H1 (cell line): ENCODE measurements at regions not wholly inside any gene's neighbourhood (a gene's known extent, or its start where the extent isn't known, plus 50 kb on each side); places are given as distances from the start of the nearest gene placed in this dataset.

ENCODE experiments used
- CTCF ChIA-PET: fragments of 300-600 bp; sonication (Branson Sonifier 250); formaldehyde crosslinking; loops from one replicate; lab custom pipeline; 2021; ENCODE audit not compliant: partially characterized antibody; lab: Charles Lee
- POLR2A ChIA-PET: fragments of 300-600 bp; sonication (Branson Sonifier 250); formaldehyde crosslinking; loops from one replicate; lab custom pipeline; 2021; ENCODE audit warnings: inconsistent platforms; ENCODE audit not compliant: partially characterized antibody; lab: Charles Lee
- DNase-seq, 2 experiments: peaks; one replicate each; pipeline versions ENCODE4 v3.0.0 to v3.0.0-alpha.2; 2010 to 2022; ENCODE audit warnings: low spot score in 2 of 2, low read depth in 1 of 2, mixed read lengths in 1 of 2
- FAIRE-seq: peaks from 2 replicates; lab custom pipeline; 2011; peaks lifted over from hg19 to GRCh38; lab: Jason Lieb, UNC
- H2AFZ ChIP-seq: 2 replicates; pipeline ENCODE4 v1.8.1; 2012; ENCODE audit warnings: low read length, inconsistent platforms
- H2AK5ac ChIP-seq: 2 replicates; pipeline ENCODE4 v1.6.1; 2013; ENCODE audit warnings: low read depth, low read length
- H2BK120ac ChIP-seq: replicated peaks from 2 replicates; pipeline ENCODE3; 2013; ENCODE audit warnings: low read depth, low read length, inconsistent platforms
- H2BK12ac ChIP-seq: 2 replicates; pipeline ENCODE4 v1.6.1; 2013; ENCODE audit warnings: low read depth, low read length
- H2BK15ac ChIP-seq: 2 replicates; pipeline ENCODE4 v1.6.1; 2013; ENCODE audit warnings: low read length
- H2BK20ac ChIP-seq: 2 replicates; pipeline ENCODE4 v1.6.1; 2013; ENCODE audit warnings: low read length
- H2BK5ac ChIP-seq: 2 replicates; pipeline ENCODE4 v1.6.1; 2013; ENCODE audit warnings: low read depth, low read length
- H3K14ac ChIP-seq: 2 replicates; pipeline ENCODE4 v1.6.1; 2013; ENCODE audit warnings: inconsistent platforms; ENCODE audit not compliant: insufficient read length
- H3K18ac ChIP-seq: 2 replicates; pipeline ENCODE4 v1.6.1; 2013; ENCODE audit warnings: low read length; ENCODE audit errors: extremely low read depth
- H3K23ac ChIP-seq: 2 replicates; pipeline ENCODE4 v1.6.1; 2013; ENCODE audit warnings: inconsistent platforms; ENCODE audit not compliant: insufficient read length
- H3K23me2 ChIP-seq: 2 replicates; pipeline ENCODE4 v1.6.1; 2013; ENCODE audit warnings: low read depth, low read length
- H3K27ac ChIP-seq: 2 replicates; pipeline ENCODE4 v1.6.1; 2011; ENCODE audit warnings: low read depth, low read length, inconsistent platforms
- H3K27me3 ChIP-seq, 4 experiments: replicated peaks in 1 of 4; 1 replicate in 1 of 4; 2 replicates in 3 of 4; pipeline versions ENCODE4 v1.6.1 to v1.8.1; 2011 to 2013; ENCODE audit warnings: low read length in 3 of 4, mild to moderate bottlenecking in 3 of 4, inconsistent platforms in 2 of 4, mixed read lengths in 2 of 4, moderate library complexity in 1 of 4; ENCODE audit not compliant: control insufficient read depth in 3 of 4, insufficient read depth in 3 of 4; ENCODE audit errors: extremely low read depth in 1 of 4
- H3K36me3 ChIP-seq, 4 experiments: 2 replicates each; pipeline versions ENCODE4 v1.6.1 to v1.8.1; 2011 to 2013; ENCODE audit warnings: mild to moderate bottlenecking in 4 of 4, low read length in 3 of 4, moderate library complexity in 2 of 4, control low read depth in 1 of 4, inconsistent platforms in 1 of 4; ENCODE audit not compliant: insufficient read depth in 4 of 4, control insufficient read depth in 2 of 4
- H3K4ac ChIP-seq: replicated peaks from 2 replicates; pipeline ENCODE3; 2013; ENCODE audit warnings: low read length, low read depth, mixed read lengths, inconsistent platforms; ENCODE audit not compliant: insufficient read length
- H3K4me1 ChIP-seq, 4 experiments: replicated peaks in 1 of 4; 1 replicate in 1 of 4; 2 replicates in 3 of 4; pipeline versions ENCODE4 v1.6.1 to v1.8.1; 2011 to 2013; ENCODE audit warnings: low read length in 3 of 4, inconsistent platforms in 2 of 4, mixed read lengths in 1 of 4; ENCODE audit not compliant: insufficient read depth in 4 of 4, control insufficient read depth in 3 of 4
- H3K4me2 ChIP-seq, 2 experiments: 2 replicates each; pipeline versions ENCODE4 v1.6.1 to v1.8.1; 2011 to 2013; ENCODE audit warnings: low read depth in 2 of 2, low read length in 2 of 2, control low read depth in 1 of 2, inconsistent platforms in 1 of 2, mild to moderate bottlenecking in 1 of 2; ENCODE audit not compliant: insufficient read depth in 1 of 2
- H3K4me3 ChIP-seq, 4 experiments: fragments of 200-600, 300-600 bp in 1 of 4; sonication (generic), shearing (Covaris generic), sonication (Bioruptor Twin) in 1 of 4; 2 replicates each; pipeline versions ENCODE4 v1.5.1 to v1.8.1; 2011 to 2016; ENCODE audit warnings: low read length in 4 of 4, low read depth in 3 of 4, control low read depth in 2 of 4, inconsistent platforms in 2 of 4, mild to moderate bottlenecking in 2 of 4, mixed read lengths in 1 of 4, moderate library complexity in 1 of 4; ENCODE audit not compliant: insufficient read depth in 2 of 4; ENCODE audit errors: extremely low read depth in 1 of 4
- H3K56ac ChIP-seq: replicated peaks from 2 replicates; pipeline ENCODE3; 2013; ENCODE audit warnings: low read depth, mild to moderate bottlenecking, mixed read lengths, low read length, inconsistent platforms; ENCODE audit not compliant: insufficient read length
- H3K79me1 ChIP-seq: 2 replicates; pipeline ENCODE4 v1.6.1; 2013; ENCODE audit warnings: low read depth, low read length, control low read depth
- H3K79me2 ChIP-seq, 2 experiments: 2 replicates each; pipeline versions ENCODE4 v1.6.1 to v1.8.1; 2012 to 2013; ENCODE audit warnings: low read length in 2 of 2, mild to moderate bottlenecking in 2 of 2, inconsistent platforms in 1 of 2; ENCODE audit not compliant: insufficient read depth in 2 of 2, control insufficient read depth in 1 of 2
- H3K9ac ChIP-seq, 4 experiments: replicated peaks in 1 of 4; 1 replicate in 1 of 4; 2 replicates in 3 of 4; pipeline versions ENCODE4 v1.6.1 to v1.8.1; 2011 to 2013; ENCODE audit warnings: low read depth in 3 of 4, low read length in 3 of 4, control low read depth in 2 of 4, mild to moderate bottlenecking in 2 of 4, moderate library complexity in 2 of 4, inconsistent platforms in 1 of 4; ENCODE audit errors: extremely low read depth in 1 of 4
- H3K9me3 ChIP-seq, 2 experiments: 2 replicates each; pipeline versions ENCODE4 v1.6.1 to v1.8.1; 2012 to 2013; ENCODE audit warnings: mild to moderate bottlenecking in 2 of 2, moderate library complexity in 2 of 2, control low read depth in 1 of 2, inconsistent platforms in 1 of 2, low read depth in 1 of 2, low read length in 1 of 2, mixed read lengths in 1 of 2; ENCODE audit not compliant: insufficient read depth in 2 of 2
- H4K20me1 ChIP-seq, 2 experiments: replicated peaks in 1 of 2; 2 replicates each; pipeline versions ENCODE3 to v1.8.1; 2011 to 2013; ENCODE audit warnings: inconsistent platforms in 2 of 2, low read length in 2 of 2, mild to moderate bottlenecking in 1 of 2; ENCODE audit not compliant: insufficient read depth in 2 of 2, control insufficient read depth in 1 of 2
- H4K5ac ChIP-seq: 2 replicates; pipeline ENCODE4 v1.6.1; 2013; ENCODE audit warnings: low read length, low read depth, mixed read lengths, inconsistent platforms; ENCODE audit not compliant: insufficient read length
- H4K8ac ChIP-seq: 2 replicates; pipeline ENCODE4 v1.8.0; 2013; ENCODE audit warnings: mild to moderate bottlenecking, moderate library complexity, low read length, inconsistent platforms; ENCODE audit not compliant: insufficient read depth; ENCODE audit errors: extremely low read depth
- H4K91ac ChIP-seq: replicated peaks from 2 replicates; pipeline ENCODE3; 2013; ENCODE audit warnings: low read length, mixed read lengths, inconsistent platforms; ENCODE audit not compliant: insufficient read length
- BACH1 ChIP-seq: IDR thresholded peaks from 2 replicates; pipeline ENCODE4 v1.6.1; 2012; ENCODE audit warnings: low read length, improper control_type of control experiment
- CBX5 ChIP-seq: fragments of 300-800, 300-1000 bp; sonication (generic); IDR thresholded peaks from 2 replicates; pipeline ENCODE4 v1.7.1; 2016; ENCODE audit warnings: antibody characterized with exemption, low read length, low read depth
- CREB1 ChIP-seq: IDR thresholded peaks from 2 replicates; pipeline ENCODE4 v1.6.1; 2012; ENCODE audit warnings: inconsistent platforms
- CTBP2 ChIP-seq: IDR thresholded peaks from 2 replicates; pipeline ENCODE4 v1.7.0; 2011; ENCODE audit warnings: borderline replicate concordance, mild to moderate bottlenecking, moderate library complexity, mixed read lengths, low read length; ENCODE audit not compliant: insufficient read depth, insufficient read length
- HDAC6 ChIP-seq: IDR thresholded peaks from one replicate; pipeline ENCODE4 v1.7.1; 2012; ENCODE audit warnings: low read depth, mild to moderate bottlenecking, inconsistent platforms, low read length, moderate library complexity
- MAX ChIP-seq: IDR thresholded peaks from 2 replicates; pipeline ENCODE4 v1.6.1; 2012; ENCODE audit warnings: inconsistent platforms
- RFX5 ChIP-seq: IDR thresholded peaks from 2 replicates; pipeline ENCODE4 v1.6.1; 2011; ENCODE audit warnings: low read depth, low read length, improper control_type of control experiment, borderline replicate concordance
- RXRA ChIP-seq: IDR thresholded peaks from 2 replicates; pipeline ENCODE4 v1.6.1; 2011; ENCODE audit warnings: low read depth, mild to moderate bottlenecking, low read length, moderate library complexity; ENCODE audit not compliant: insufficient read depth
- SAP30 ChIP-seq: fragments of 300-600 bp; sonication (generic); IDR thresholded peaks from 2 replicates; pipeline ENCODE4 v1.7.1; 2012; ENCODE audit warnings: low read length, moderate library complexity, mild to moderate bottlenecking, inconsistent platforms; ENCODE audit not compliant: insufficient read depth, insufficient replicate concordance
- SRF ChIP-seq: IDR thresholded peaks from 2 replicates; pipeline ENCODE4 v1.6.1; 2011; ENCODE audit warnings: mild to moderate bottlenecking, low read depth, low read length, moderate library complexity
- SUZ12 ChIP-seq: fragments of 200-600 bp; sonication (generic); IDR thresholded peaks from 2 replicates; pipeline ENCODE4 v1.6.1; 2012; ENCODE audit warnings: mild to moderate bottlenecking, inconsistent platforms, low read length, moderate library complexity, mixed read lengths
- TAF1 ChIP-seq: IDR thresholded peaks from 2 replicates; pipeline ENCODE4 v1.6.1; 2011; ENCODE audit warnings: mild to moderate bottlenecking, low read depth, low read length
- WGBS, 2 experiments: shearing (Covaris generic) in 1 of 2; methylation state at CpG; one replicate each; pipeline versions ENCODE4 v1.1.6 to v1.1.7; 2013 to 2015; ENCODE audit warnings: low lambda C conversion rate in 2 of 2, mixed read lengths in 2 of 2, inconsistent platforms in 1 of 2, low coverage in 1 of 2, missing lambda C conversion rate in 1 of 2; ENCODE audit not compliant: insufficient replicate concordance in 2 of 2, insufficient coverage in 1 of 2, insufficient read length in 1 of 2; ENCODE audit errors: extremely low coverage in 1 of 2, missing lambda C conversion rate in 1 of 2; 5-methylcytosine and 5-hydroxymethylcytosine counted together

- no peak overlapping the region for H2AK5ac ChIP-seq
- ChIA-PET CTCF (interaction anchor here (0.8 to 0.9 kb wide), 2 partner anchors 60 to 335 kb away, joined by 3 read pairs; no protein-coding TSS in a partner anchor), POLR2A (interaction anchor here (0.9 to 4.5 kb wide), 2 partner anchors 10 to 27 kb away, joined by 3 to 30 read pairs; no protein-coding TSS in a partner anchor)
- H2AFZ ChIP-seq: no peak overlapping the region
- no peaks in the 10 kb centered on the region; the same call in 1 of the 2 replicates for H3K79me1 ChIP-seq
- no peak overlapping the region for H3K4me3 ChIP-seq
- DNase-seq (no peak), FAIRE-seq (no peak)
- H2BK5ac ChIP-seq: no peak overlapping the region
- H4K91ac ChIP-seq: peak overlapping the region; percentile 83
- no peaks in the 10 kb centered on the region for H3K23me2 ChIP-seq
- peaks cover 0 to 25% (median 6%) of the 10 kb centered on the region in 4 experiments; a peak in 5 of 8 replicates for H3K36me3 ChIP-seq
- H3K9ac ChIP-seq: no peak overlapping the region
- no peaks in the 10 kb centered on the region for H4K20me1 ChIP-seq
- no peak overlapping the region for H4K8ac ChIP-seq
- no peak overlapping the region for H3K14ac ChIP-seq
- H2BK120ac ChIP-seq: peak overlapping the region; percentile 77
- H3K4me2 ChIP-seq: no peak overlapping the region; a peak in 1 of 4 replicates
- no peak overlapping the region for H3K56ac ChIP-seq
- no peak overlapping the region for H3K27ac ChIP-seq
- H3K18ac ChIP-seq: no peak overlapping the region; the same call in 1 of the 2 replicates
- H2BK12ac ChIP-seq: 0 out of 2 replicates have a peak overlapping the region, but pooled peaks have one; percentile 30
- peaks cover 0 to 28% (median 20%) of the 10 kb centered on the region in 4 experiments; a peak in 6 of 7 replicates for H3K4me1 ChIP-seq
- H4K5ac ChIP-seq: peak overlapping the region; percentile 75
- H3K9me3 ChIP-seq: no peaks in the 10 kb centered on the region; a peak in 1 of 4 replicates
- no peak overlapping the region for H2BK15ac ChIP-seq
- no peak overlapping the region for H3K4ac ChIP-seq
- 78% methylated on average over 5 of the region's 5 CpGs; no CpG with 5 or more reads in 1 of the 2 experiments for WGBS, 2 experiments
- H3K79me2 ChIP-seq: peaks cover 0 to 21% of the 10 kb centered on the region in 2 experiments; a peak in 2 of 4 replicates
- no peaks in the 10 kb centered on the region for H3K27me3 ChIP-seq
- H3K23ac ChIP-seq: no peak overlapping the region
- peak overlapping the region; percentile 41 for H2BK20ac ChIP-seq
- no peak for TF ChIP-seq SRF
- no peak for TF ChIP-seq CBX5
- TF ChIP-seq CREB1: no peak
- no peak for TF ChIP-seq TAF1
- no peak for TF ChIP-seq CTBP2
- TF ChIP-seq SUZ12: no peak
- TF ChIP-seq MAX: no peak
- no peak for TF ChIP-seq SAP30
- TF ChIP-seq RXRA: no peak
- no peak for TF ChIP-seq BACH1
- no peak for TF ChIP-seq HDAC6
- no peak for TF ChIP-seq RFX5
Measured at GRCh38 chr3:16668776-16669545, 63.7 kb upstream of the DAZL start.
